SK-N-SH (cell line): ENCODE measurements at regions not wholly inside any gene's neighbourhood (a gene's known extent, or its start where the extent isn't known, plus 50 kb on each side); places are given as distances from the start of the nearest gene placed in this dataset.

Experiments
- CHD2 ChIP-seq: fragments of 150-350 bp; IDR thresholded peaks from 2 replicates; pipeline ENCODE4 v1.6.1; 2018; ENCODE audit warnings: low read length; ENCODE audit not compliant: partially characterized antibody
- CTCF ChIP-seq: fragments of 200-600 bp; sonication (generic); IDR thresholded peaks from 2 replicates; pipeline ENCODE4 v1.6.1; 2017; ENCODE audit warnings: antibody characterized with exemption, mild to moderate bottlenecking, moderate library complexity
- ELF1 ChIP-seq: IDR thresholded peaks from 2 replicates; pipeline ENCODE4 v1.4.0; 2012
- EZH2phosphoT487 ChIP-seq: fragments of 200-600 bp; sonication (generic); IDR thresholded peaks from 2 replicates; pipeline ENCODE4 v1.6.1; 2017; ENCODE audit warnings: low read depth, mixed run types, mild to moderate bottlenecking, antibody characterized with exemption, moderate library complexity, borderline replicate concordance
- MAX ChIP-seq: IDR thresholded peaks from 2 replicates; pipeline ENCODE4 v1.4.0; 2012; ENCODE audit warnings: low read depth
- MEF2A ChIP-seq: IDR thresholded peaks from 2 replicates; pipeline ENCODE4 v1.4.0; 2012; ENCODE audit warnings: low read depth, borderline replicate concordance
- MXI1 ChIP-seq: IDR thresholded peaks from 2 replicates; pipeline ENCODE4 v1.6.1; 2012; ENCODE audit warnings: mild to moderate bottlenecking, low read depth, low read length, improper control_type of control experiment
- POLR2AphosphoS5 ChIP-seq: IDR thresholded peaks from 2 replicates; pipeline ENCODE4 v1.6.1; 2012; ENCODE audit warnings: low read depth, low read length
- RCOR1 ChIP-seq: fragments of 150-350 bp; IDR thresholded peaks from 2 replicates; pipeline ENCODE4 v1.6.1; 2017; ENCODE audit warnings: antibody characterized with exemption, low read length
- REST ChIP-seq: IDR thresholded peaks from 2 replicates; pipeline ENCODE4 v1.6.1; 2012; ENCODE audit warnings: mild to moderate bottlenecking, low read depth, low read length, moderate library complexity
- SIN3A ChIP-seq: IDR thresholded peaks from 2 replicates; pipeline ENCODE4 v1.6.1; 2012; ENCODE audit warnings: low read depth, mild to moderate bottlenecking, low read length, moderate library complexity, borderline replicate concordance
- SMC3 ChIP-seq: IDR thresholded peaks from 2 replicates; pipeline ENCODE4 v1.6.1; 2012; ENCODE audit warnings: low read depth, low read length, improper control_type of control experiment
- TAF1 ChIP-seq: IDR thresholded peaks from 2 replicates; pipeline ENCODE4 v1.6.1; 2012; ENCODE audit warnings: low read depth, mild to moderate bottlenecking, low read length, moderate library complexity, borderline replicate concordance
- USF2 ChIP-seq: fragments of 150-350 bp; IDR thresholded peaks from 2 replicates; pipeline ENCODE4 v1.6.1; 2017; ENCODE audit warnings: antibody characterized with exemption, low read length, low read depth, borderline replicate concordance

- TF ChIP-seq MEF2A (no peak), EZH2phosphoT487 (no peak), ELF1 (no peak), CTCF (no peak), TAF1 (no peak), MXI1 (no peak), SMC3 (no peak), USF2 (no peak), REST (no peak), CHD2 (no peak), POLR2AphosphoS5 (no peak), RCOR1 (no peak), SIN3A (no peak), MAX (no peak)
These were observed 79.5 kb upstream of the HTR1E start for GRCh38 chr6:86857783-86858182.
